Transverse colon (tissue), 4 donors: ENCODE measurements at regions not wholly inside any gene's neighbourhood (a gene's known extent, or its start where the extent isn't known, plus 50 kb on each side); places are given as distances from the start of the nearest gene placed in this dataset.

Experiments
- CTCF ChIP-seq, 5 experiments: fragments of 200-600 bp in 3 of 5; fragments of 450-650 bp in 2 of 5; sonication (generic) in 3 of 5; IDR thresholded peaks; 1 replicate in 2 of 5; 2 replicates in 3 of 5; pipeline ENCODE4 v1.5.1; 2016 to 2017; ENCODE audit warnings: antibody characterized with exemption in 5 of 5, inconsistent platforms in 3 of 5, mild to moderate bottlenecking in 2 of 5, moderate library complexity in 1 of 5
- POLR2A ChIP-seq: fragments of 450-650 bp; IDR thresholded peaks from one replicate; pipeline ENCODE4 v1.6.1; 2016; ENCODE audit warnings: antibody characterized with exemption, mild to moderate bottlenecking, moderate library complexity
- POLR2AphosphoS5 ChIP-seq, 3 donors: sonication (generic); formaldehyde crosslinking; IDR thresholded peaks; one replicate each; pipeline ENCODE4 v1.6.1; 2016; ENCODE audit warnings: antibody characterized with exemption in 3 of 3

- TF ChIP-seq CTCF (IDR thresholded peaks at IDR 0.05) (no peak), POLR2AphosphoS5 (IDR thresholded peaks at IDR 0.05) (no peak), POLR2A (no peak)
These were observed 58.4 kb downstream of the ZZZ3 start for GRCh38 chr1:77624102-77624501.
